GM11168 (cell line): ENCODE measurements at regions not wholly inside any gene's neighbourhood (a gene's known extent, or its start where the extent isn't known, plus 50 kb on each side); places are given as distances from the start of the nearest gene placed in this dataset.

Experiments used
- in situ Hi-C: fragments of 300-500 bp; cut with MboI; formaldehyde crosslinking; loops from one replicate; pipeline ENCODE4 v1.12.0; 2022; ENCODE audit warnings: low sequenced_read_pairs; ENCODE audit not compliant: unreplicated experiment

DNA sequence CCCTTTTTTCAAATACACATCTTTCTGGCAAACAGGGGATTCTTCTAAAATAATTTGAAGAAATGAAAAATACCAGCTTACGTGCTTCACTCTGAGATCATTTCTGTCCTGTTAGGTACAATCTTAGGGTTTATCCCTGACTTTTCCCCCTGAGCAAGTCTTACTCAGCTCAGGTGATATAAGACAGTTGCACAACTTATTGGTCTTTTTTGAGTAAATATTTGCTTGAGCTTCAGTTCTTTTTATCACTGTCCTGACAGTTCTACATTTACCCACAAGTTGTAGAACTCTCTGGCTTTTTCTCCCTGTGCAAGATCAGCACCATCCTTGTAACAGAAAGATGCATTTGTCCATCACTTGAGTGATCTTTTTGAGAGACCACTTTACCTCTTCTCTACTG lies 84.9 kb downstream of the MID1IP1 start:
- in situ Hi-C loops = no loop called here

DNA sequence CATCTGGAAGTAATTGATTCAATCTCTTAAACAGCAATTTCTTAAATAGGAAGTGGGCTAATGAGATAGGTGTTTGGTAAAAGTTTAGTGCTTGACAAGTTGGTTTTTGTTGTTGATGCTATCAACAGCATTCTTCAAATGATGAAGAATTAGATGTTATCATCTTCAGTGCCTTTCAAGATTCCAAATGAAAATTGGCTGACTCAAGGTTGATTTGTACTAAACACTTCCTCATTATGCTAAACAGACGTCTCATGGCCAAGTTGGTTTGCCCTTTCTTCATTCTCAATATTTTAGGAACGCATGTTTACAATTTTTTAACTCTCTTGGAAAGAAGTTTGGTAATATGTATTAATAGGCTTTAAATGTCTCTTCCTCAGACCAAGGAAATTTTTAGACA lies 86.0 kb downstream of the MID1IP1 start:
- in situ Hi-C loops = no loop called here

DNA sequence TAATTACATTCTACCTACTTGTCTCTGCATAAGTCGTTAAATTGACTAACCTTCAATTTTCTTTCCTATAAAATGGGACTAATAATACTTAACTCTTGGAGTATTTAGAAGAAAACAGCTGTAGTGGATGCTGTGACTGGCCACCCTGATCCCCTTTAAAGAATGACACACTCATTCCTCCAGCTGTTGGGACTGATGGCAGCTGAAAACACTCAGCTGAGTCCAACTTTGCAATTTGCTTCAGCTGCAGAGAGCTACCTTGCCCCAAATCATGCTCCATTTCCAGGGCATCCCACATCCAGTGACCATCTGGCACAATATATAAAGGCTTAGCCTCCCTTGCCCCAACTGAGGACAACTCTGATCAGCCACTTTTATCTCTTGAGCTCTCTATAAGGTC lies 89.1 kb downstream of the MID1IP1 start:
- in situ Hi-C loops = no loop called here

DNA sequence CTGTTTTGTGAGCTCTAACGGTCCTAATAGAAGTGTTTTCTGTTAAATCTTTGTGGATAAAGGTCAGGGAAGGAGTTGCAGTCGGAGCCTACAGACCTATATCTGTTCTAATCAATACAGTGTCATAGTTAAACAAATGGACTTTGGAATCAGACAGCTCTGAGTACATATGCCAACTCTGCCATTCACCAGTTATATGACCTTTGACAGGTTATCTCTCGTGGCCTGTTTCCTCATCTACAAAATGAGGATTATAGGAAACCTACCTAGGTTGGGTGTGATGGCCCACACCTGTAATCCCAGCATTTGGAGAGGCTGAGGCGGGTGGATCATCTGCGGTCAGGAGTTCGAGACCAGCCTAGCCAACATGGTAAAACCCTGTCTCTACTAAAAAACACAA lies 89.7 kb downstream of the MID1IP1 start:
- in situ Hi-C loops = no loop called here

DNA sequence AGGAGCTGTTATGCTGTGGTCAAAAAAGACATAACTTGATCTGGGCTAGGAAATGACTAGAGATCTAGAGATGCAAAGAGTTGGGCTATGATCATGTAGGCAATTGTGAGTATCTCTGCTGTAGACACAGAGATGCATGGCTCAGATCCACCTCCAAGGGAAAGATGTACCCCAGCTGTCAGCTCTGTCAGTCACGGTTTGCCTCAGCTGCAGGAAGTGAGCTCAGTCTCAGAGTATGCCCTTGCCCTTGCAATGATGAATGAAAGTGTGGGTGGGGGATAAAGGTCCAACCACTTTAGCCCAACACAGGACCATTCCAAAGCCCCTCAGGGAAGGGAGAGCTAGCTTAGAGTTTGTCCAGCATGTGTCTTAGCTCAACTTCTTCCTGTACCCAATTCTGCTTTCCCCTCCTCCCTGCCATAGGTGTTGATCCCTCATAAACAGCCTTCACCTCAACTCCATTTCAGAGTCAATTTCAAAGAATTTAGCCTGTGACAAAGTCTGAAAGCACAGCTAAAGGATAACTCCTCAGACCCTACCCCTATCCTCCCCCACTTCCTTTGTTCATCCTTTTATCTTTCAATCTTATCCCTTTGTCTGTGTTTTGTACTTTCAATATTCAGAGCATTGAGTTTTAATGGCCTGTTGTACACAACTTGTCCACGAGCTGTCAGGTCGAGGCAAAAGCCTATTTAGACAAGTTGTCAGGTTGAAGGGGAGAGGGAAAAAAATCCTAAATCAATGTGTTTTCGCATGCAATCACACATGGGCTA lies 90.6 kb downstream of the MID1IP1 start:
- in situ Hi-C loops = no loop called here

DNA sequence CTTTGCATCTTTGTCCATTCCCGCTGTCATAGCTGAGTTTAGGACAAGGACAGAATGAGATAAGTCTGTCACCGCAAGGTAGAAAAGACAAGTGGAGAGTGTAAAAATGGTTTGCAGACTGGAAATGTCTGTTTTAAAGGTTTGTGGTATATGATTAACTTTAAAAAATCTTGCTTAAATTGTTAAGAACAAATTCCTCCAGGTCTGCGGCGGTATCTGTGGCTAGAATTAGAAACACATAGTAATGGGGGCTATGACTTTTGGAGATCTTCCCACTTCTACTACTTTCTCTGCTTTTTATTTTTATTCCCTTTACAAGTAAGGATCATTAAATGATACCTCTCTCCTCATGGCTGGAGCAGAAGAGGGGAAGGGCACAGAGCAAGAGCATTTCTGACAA lies 92.2 kb downstream of the MID1IP1 start:
- in situ Hi-C loops = no loop called here

DNA sequence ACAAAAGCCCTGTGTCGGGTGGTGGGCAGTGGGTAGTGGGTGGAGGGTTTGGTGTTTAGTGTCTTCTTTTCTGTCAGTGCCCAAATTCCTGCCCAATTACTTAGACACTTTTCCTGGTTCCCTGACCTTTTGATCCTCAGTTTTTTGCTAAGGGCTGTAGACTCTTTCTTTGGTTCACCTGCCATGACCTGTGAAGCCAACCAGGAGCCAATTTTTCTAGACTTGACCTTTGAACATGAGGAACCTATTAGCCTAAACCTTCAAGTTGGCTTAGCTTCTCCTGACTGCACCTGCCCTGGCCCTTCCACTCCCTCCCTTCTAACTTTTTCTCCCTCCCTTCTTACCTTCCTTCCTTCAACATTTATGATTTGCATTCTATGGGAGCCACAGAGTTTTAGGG lies 94.5 kb downstream of the MID1IP1 start:
- in situ Hi-C loops = no loop called here

DNA sequence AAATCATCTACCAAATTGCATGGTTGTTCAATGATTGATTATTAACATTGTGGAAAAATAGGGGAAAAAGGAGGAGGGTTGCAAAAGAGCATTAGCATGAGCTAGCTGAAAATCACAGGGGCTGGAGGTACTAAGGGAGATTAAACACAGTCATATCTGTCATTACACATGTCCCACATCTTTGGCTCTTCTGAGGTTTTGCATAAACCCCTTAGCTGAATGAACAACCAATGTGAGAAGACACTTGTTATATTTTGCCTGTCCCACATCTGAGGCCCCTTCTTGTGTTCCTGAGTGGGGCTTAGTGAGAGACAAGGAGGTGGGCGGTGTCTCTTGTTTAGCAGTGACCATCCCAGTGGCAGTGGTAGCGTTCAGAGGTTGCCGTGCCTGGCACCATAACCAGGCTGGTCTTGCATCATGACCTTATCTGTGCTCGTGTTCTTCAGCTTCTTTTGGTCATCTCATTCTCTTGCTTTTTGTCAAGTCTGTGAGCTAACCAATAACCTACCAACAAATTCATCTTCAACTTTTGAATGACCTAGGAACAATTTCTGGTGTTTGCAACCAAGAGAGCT lies 95.6 kb downstream of the MID1IP1 start:
- in situ Hi-C loops = no loop called here

DNA sequence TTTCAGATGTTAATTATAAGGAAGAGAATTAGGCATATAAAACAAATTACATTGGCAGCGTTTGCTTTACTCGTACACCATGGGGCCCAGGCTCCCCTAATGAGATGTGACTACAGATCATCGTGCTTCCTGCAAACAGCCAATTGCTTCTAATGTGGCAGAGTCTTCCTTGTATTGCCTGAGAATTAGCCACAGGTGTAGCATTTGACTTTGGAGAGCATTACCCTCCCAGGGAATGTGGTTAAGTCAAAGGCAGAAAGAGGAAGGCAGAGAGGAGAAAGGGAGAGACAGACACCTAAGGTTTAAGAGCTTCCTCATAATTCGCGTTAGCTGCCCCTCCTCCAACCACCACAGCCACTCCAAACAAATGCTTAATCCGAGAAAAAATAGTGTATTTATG lies 97.0 kb downstream of the MID1IP1 start:
- in situ Hi-C loops = no loop called here

DNA sequence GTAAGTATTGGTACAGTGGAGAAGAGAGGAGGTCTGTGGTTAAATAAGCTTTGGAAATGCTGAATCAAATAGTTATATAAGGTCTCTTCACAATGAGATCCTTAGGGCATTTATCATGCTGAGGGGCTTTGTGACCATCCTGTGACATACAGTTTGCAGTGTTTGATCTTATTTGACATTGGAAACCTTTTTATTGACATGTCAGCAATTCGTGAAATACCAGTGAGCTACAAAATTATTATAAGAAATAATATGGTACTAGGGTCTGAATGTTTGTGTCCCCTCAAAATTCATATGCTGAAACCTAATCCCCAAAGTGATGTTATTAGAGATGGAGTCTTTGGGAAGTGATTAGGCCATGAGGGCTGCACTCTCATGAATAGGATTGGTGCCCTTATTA lies 98.4 kb downstream of the MID1IP1 start:
- in situ Hi-C loops = no loop called here

DNA sequence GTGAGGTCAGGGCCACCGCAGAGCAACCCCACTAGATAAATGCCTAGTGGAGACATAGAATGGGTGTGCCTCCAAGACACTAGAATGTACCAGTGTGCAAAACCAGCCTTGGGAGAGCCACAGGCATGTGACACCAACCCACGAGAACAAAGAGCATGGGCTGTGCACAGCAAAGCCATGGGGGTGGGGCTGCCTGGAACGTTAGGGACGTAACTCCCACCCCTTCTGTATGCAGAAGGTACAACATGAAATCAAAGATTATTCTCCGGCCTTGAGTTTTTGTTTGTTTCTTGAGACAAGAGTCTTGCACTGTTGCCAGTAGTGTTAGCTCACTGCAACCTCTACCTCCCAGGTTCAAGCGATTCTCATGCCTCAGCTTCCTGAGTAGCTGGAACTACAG lies 99.5 kb downstream of the MID1IP1 start:
- in situ Hi-C loops = no loop called here

DNA sequence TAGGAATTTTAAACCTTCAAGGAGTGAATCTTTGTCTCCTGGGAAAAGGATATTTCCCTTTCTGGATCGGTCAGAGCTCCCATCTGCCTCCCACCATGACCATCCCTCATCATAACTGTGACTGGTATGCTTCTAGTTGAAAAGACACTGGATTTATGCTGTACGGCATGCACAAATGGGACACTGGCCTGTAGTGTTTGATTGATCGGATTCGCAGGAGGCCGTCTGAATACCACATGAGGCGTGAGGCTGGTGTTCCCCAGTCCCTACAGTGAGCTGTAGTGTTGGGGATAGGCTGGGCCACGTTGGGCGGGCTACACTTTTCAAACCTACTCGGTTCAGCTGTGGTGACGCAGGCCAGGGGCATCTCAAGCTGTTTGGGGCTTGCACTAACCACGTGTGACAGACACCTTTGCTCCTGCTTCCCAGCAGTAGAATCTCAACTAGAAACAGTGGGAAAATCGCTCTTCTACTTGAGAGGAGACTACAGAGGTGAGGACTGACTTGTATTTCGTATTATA lies 101.8 kb downstream of the MID1IP1 start:
- in situ Hi-C loops = no loop called here

DNA sequence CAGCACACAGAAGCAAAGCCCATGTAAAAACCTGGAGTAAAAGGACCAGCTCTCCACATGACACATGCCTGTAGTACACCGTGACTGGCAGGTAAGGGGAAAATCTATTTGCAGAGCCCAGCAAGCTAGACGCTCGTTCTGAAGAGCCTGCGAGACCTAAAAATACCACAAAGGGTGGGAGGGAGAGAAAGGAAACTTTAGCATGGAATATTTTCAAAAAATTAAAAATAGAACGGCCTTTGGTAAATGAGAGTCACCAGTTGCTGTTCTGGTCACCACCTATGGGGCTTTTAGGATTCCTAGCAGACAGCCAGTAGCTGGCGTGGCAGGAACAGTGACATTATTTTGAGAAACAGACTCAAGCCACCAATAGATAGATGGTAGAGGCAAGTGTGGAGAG lies 115.5 kb downstream of the MID1IP1 start:
- in situ Hi-C loops = no loop called here

DNA sequence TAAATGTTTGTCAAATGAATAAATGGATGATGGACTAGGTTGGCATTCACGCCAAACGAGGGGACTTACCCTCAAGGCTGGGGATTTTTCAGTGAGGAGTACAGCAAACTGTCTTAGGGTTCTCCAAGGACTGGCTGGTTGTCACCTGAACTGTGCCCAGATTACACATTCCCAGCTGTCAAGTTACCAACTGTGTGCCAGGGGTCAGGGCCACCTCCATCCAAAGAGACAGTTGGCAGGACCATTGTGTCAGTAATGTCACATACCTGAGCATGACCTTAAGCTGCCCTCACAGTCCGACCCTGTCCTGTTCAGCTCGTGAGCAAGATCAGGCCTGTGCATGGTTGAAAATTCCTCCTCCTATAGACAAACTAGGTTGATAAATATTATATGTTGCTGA lies 116.7 kb downstream of the MID1IP1 start:
- in situ Hi-C loops = no loop called here

DNA sequence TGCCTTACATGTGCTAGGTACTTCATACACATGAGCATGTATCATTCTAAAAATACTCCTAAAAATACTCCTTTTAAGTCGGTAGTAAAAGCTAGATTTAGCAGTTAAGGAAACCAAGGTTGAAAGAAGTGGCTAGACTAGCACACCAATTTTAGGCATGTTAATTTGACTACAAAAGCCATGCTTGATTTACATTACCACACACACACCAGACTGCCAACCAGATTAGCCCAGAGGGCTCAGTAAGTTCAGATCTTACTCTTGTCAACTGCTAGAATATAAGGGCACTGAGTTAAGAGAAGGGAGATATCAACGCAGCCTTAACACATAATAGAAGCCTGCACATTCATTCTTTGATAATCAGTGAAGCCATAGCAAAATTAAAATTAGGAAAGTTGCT lies 117.9 kb downstream of the MID1IP1 start:
- in situ Hi-C loops = no loop called here

DNA sequence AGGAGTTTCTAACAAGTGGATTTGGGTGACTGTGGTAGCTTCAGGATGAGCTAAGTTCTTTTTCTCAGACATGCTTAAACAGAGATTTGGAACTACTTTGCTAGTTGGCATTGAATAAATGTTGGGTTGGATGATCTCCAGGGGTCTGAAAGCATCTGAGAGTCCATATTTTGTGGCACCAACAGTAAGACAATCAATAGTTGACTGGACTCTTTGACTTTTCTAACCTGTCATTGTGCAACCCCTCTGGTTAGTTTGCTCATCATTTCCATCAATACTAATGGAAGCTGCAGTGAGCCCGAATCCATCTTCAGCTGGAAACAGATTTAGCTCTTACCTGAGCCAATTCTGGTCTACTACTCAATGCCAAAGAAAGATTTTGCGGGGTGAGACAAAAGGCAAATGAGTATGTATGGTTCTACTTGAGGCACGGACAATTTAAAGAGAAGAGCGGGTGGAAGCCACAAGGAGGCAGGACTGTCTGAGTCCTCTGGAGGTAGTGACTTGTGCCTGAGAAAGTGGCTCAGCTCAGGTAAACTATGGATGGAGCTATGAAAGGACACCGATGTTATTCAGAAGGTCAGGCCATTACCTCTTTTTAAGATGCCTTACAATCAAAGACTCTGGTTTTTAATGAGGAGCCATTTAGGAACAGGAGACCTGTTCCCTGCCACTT lies 118.7 kb downstream of the MID1IP1 start:
- in situ Hi-C loops = no loop called here

DNA sequence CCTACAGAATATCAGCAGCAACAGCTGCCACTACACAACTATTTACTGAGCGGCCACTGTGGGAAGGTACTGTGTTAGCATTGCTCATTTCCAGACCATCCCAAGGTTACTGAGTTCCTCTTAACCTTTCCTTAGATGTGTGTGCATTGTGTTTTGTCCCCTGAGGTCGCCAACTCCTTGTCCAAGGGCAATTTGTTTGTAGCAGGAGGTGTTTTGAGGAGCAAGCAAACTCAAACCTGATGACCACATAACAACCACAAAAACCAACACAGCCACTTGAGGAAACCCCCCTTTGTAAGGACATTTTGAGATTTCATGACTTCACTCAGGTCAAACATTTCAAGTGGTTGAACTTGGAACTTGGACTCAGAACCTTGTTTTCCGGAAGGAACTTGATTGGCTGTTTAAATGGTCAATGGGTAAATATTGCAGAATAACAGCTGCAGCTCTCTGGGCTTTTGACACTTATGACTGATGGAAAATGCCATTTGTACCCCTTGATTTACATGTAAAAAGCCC lies 122.3 kb downstream of the MID1IP1 start:
- in situ Hi-C loops = no loop called here

DNA sequence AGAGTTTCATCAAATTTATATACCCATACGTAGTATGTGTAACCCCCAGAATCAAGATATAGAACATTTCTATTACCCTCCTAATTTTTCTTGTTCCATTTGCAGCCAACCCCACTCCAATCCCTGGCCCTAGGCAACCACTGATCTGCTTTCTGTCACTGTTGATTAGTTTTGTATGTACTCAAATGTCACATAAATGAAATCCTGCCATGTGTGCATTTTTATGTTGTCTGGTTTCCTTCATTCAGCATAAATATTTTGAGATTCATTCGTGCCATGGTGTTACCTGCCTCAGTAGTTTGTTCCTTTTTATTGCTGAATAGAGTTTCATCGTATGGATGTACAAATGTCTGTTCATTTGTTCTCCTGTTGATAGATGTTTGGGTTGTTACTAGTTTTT lies 126.3 kb downstream of the MID1IP1 start:
- in situ Hi-C loops = no loop called here

DNA sequence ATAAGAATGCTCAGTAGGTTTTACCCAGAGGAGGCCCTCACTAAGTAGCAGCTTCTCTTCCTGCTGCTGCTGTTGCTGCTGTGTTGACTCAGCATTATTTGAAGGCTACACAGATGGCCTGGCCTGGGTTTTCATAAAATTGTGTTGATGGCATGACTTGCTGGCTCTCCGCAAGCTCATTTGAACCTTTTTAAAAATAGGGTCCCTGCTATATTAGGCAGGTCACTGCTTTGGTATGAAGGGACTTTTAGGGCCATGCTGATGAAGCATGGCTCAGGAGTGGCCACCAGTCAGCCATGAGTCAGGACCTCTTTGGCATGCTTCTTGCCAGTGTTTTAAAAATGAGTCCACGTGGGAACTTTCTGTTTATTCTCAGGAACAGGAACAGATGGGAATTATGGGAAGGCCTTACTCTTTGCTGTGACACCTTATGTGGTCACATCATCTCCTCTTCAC lies 128.7 kb downstream of the MID1IP1 start:
- in situ Hi-C loops = no loop called here

DNA sequence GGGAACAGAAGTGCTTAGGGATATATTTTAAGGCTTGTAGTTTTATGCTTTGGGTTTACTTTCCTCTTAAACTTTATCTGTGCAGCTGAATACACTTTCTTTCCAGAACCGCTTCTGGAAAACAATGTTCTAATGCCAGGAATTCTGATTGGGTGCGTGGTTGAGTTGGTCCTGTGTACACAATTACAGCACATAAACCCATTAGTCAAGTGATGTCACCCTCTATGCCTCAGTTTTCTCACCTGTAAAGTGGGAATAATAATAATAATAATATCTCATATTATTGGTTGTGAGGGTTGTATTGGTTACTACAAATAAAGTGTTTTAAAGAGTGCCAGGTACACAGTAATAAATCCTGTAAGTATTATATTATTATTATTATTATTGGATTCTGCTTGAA lies 129.2 kb downstream of the MID1IP1 start:
- in situ Hi-C loops = no loop called here

DNA sequence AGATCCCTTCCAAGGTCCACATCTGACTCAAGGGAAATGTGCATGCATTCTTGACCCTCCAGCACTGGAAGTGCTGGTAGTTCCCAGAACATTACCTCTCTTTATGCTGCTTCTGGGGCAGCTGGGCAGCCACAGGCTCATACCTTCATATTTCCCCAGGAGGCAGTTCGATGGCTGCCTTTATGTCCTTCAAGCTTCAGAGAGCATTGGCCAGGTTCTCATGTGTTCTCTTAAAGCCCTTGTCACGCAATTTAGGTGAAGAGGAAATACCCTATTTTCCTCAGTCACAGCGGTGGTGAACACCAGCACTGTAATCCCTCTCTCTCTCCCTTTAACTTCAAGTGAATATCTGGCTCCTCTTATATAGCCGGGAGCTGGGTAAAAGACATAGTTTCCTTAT lies 134.3 kb downstream of the MID1IP1 start:
- in situ Hi-C loops = no loop called here
